Adrenal gland (tissue), 9 donors: ENCODE measurements at regions not wholly inside any gene's neighbourhood (a gene's known extent, or its start where the extent isn't known, plus 50 kb on each side); places are given as distances from the start of the nearest gene placed in this dataset.

Experiments
- DNase-seq, 7 donors: peaks; one replicate each; pipeline ENCODE4 v3.0.0-alpha.2; 2019 to 2020
- H3K27ac ChIP-seq, 5 donors: fragments of 200-600 bp; sonication (generic) in 4 of 5; 1 replicate in 3 of 5; 2 replicates in 2 of 5; pipeline versions ENCODE4 v1.5.1 to v1.8.0; 2016 to 2020; ENCODE audit warnings: mild to moderate bottlenecking in 1 of 5
- H3K27me3 ChIP-seq: fragments of 200-600 bp; 2 replicates; pipeline ENCODE4 v1.8.0; 2021
- H3K36me3 ChIP-seq, 2 donors: fragments of 200-600 bp; replicated peaks in 1 of 2; 1 replicate in 1 of 2; 2 replicates in 1 of 2; pipeline versions ENCODE4 v1.5.1 to v1.8.0; 2018 to 2022
- H3K4me1 ChIP-seq, 2 donors: fragments of 200-600 bp; replicated peaks in 1 of 2; 1 replicate in 1 of 2; 2 replicates in 1 of 2; pipeline versions ENCODE4 v1.5.1 to v1.8.0; 2018 to 2021
- H3K4me3 ChIP-seq, 4 donors: fragments of 200-600 bp; sonication (generic) in 3 of 4; one replicate each; pipeline ENCODE4 v1.5.1; 2016 to 2018
- H3K9me3 ChIP-seq, 3 donors: fragments of 200-600 bp; sonication (generic) in 1 of 3; replicated peaks in 1 of 3; 1 replicate in 2 of 3; 2 replicates in 1 of 3; pipeline versions ENCODE4 v1.5.1 to v1.8.0; 2016 to 2021
- POLR2A ChIP-seq, 2 donors: fragments of 450-650 bp; IDR thresholded peaks; one replicate each; pipeline ENCODE4 v1.6.1; 2017; ENCODE audit warnings: antibody characterized with exemption in 2 of 2, mild to moderate bottlenecking in 2 of 2, moderate library complexity in 1 of 2
- WGBS, 4 donors: extraction: QIAGEN DNeasy Blood & Tissue Kit in 2 of 4; methylation state at CpG; one replicate each; pipeline versions ENCODE4 v1.1.5 to v1.1.7; 2013 to 2017; 5-methylcytosine and 5-hydroxymethylcytosine counted together
- intact Hi-C, 2 donors: fragments of 100-400 bp; cut with DNase I; formaldehyde crosslinking; loops; one replicate each; pipeline versions ENCODE4 v1.14.1 to v1.15.0; 2022 to 2023
- TF ChIP-seq, protein P1 (sequence below), 6 experiments: fragments of 450-650 bp in 4 of 6; fragments of 200-600 bp in 2 of 6; sonication (generic) in 1 of 6; IDR thresholded peaks; 1 replicate in 5 of 6; 2 replicates in 1 of 6; pipeline versions ENCODE4 v1.5.1 to v1.8.0; 2016 to 2021; ENCODE audit warnings: antibody characterized with exemption in 6 of 6, mild to moderate bottlenecking in 2 of 6, moderate library complexity in 1 of 6
- donor health status: healthy with polysubstance abuse.
- donor health status: Bipolar disorder and iron deficiency.
- donor health status: DM: yes; HTN: yes; CAD: no.
- donor health status: DM: no; HTN: no; CAD: no.
- donor health status: DM: no; HTN: no; CAD: no.

DNA sequence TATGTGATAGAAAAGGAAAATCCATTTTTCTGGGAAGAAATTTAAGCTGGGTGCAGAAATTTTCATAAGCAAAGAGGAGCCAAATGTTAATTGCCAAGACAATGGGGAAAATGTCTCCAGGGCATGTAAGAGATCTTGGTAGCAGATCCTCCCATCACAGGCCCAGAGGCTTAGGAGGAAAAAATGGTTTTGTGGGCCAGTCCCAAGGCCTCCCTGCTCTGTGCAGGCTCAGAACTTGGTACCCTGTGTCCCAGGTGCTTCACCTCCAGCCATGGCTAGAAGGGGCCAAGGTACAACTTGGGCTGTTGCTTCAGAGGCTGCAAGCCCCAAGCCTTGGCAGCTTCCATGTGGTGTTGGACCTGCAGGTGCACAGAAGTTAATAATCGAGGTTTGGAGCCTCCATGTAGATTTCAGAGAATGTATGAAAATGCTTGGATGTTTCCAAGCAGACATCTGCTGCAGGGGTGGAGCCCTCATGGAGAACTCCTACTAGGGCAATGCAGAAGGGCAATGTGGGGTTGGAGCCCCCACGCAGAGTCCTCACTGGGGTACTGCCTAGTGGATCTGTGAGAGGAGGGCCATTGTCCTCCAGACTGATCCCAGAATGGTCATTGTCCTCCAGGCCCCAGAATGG lies 77.7 kb upstream of the ATP2B1 start:
- DNase-seq = no peak
- intact Hi-C loops = no loop called here
- TF ChIP-seq POLR2A (IDR thresholded peaks at IDR 0.05) = no peak
- TF ChIP-seq, protein P1, sequence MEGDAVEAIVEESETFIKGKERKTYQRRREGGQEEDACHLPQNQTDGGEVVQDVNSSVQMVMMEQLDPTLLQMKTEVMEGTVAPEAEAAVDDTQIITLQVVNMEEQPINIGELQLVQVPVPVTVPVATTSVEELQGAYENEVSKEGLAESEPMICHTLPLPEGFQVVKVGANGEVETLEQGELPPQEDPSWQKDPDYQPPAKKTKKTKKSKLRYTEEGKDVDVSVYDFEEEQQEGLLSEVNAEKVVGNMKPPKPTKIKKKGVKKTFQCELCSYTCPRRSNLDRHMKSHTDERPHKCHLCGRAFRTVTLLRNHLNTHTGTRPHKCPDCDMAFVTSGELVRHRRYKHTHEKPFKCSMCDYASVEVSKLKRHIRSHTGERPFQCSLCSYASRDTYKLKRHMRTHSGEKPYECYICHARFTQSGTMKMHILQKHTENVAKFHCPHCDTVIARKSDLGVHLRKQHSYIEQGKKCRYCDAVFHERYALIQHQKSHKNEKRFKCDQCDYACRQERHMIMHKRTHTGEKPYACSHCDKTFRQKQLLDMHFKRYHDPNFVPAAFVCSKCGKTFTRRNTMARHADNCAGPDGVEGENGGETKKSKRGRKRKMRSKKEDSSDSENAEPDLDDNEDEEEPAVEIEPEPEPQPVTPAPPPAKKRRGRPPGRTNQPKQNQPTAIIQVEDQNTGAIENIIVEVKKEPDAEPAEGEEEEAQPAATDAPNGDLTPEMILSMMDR (IDR thresholded peaks at IDR 0.05) = no peak
- Histone ChIP-seq H3K9me3 (no peaks in the 10 kb centered on the region), H3K4me1 (no peaks in the 10 kb centered on the region), H3K27me3 (no peaks in the 10 kb centered on the region), H3K36me3 (no peaks in the 10 kb centered on the region), H3K27ac (no peak overlapping the region), H3K4me3 (no peak overlapping the region)
- 73 to 89% (median 79%) methylated on average over 1 to 2 of the region's 2 CpGs; no CpG with 5 or more reads in 1 of the 4 donors for WGBS, 4 donors

DNA sequence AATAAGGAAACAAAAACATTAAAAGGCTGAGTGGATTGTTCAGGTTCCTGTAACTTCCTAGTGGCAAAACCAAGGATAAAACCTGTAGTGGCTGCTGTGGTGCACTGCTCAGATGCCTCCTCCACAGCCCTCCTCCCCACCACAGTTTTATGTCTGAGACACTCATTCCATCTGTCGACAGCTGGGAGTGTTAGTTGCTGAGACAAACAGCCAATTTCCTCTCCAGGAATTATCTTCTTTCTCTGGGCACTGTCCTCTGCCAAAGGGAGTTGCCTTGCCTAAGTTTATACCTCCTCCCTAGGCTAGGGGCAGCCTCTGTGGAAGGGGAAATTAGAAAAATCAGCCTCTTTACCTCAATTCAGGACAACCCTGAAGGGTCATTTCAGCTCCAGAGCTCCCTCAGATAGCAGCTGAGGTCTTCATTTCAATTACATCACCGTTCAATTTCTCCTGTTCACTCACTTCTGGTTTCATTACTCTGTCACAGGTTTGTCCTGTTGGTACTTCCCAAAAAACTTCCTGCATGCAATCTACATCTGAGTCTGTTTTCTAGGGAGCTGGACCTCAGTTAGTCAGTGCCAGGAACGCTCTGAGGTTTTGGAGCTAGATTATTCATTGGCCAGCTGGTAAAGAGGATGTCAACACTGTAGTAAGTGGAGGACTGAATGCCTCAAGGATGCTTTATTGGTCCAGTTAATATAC lies 74.9 kb upstream of the ATP2B1 start:
- Histone ChIP-seq H3K36me3 (no peaks in the 10 kb centered on the region), H3K27me3 (no peaks in the 10 kb centered on the region), H3K27ac (no peak overlapping the region), H3K9me3 (no peaks in the 10 kb centered on the region), H3K4me1 (no peaks in the 10 kb centered on the region), H3K4me3 (no peak overlapping the region)
- no peak for DNase-seq
- intact Hi-C loops = no loop called here
- 45 to 51% (median 49%) methylated on average over 3 of the region's 3 CpGs for WGBS, 4 donors
- TF ChIP-seq POLR2A (IDR thresholded peaks at IDR 0.05) = no peak
- TF ChIP-seq, protein P1 (IDR thresholded peaks at IDR 0.05) = no peak

DNA sequence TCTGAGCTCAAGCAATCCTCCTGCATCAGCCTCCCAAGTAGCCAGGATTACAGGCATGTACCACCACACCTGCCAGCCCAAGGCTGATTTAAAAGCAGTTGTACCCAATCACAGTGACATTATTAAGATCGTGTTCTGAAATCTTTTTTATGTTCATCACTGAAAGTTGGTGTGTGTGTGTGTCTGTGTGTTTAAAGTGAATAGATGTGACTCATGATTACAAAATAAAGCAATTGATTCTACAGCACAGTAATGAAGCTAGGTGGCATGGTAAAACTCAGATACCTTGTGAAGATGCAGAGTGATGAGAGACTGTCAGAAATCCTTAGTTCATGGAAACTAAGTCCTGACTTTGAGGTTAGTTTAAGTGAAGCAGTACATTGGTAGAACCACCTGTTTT lies 74.2 kb upstream of the ATP2B1 start:
- Histone ChIP-seq H3K36me3 (no peaks in the 10 kb centered on the region), H3K4me3 (no peak overlapping the region), H3K27ac (no peak overlapping the region), H3K4me1 (no peaks in the 10 kb centered on the region), H3K27me3 (no peaks in the 10 kb centered on the region), H3K9me3 (no peaks in the 10 kb centered on the region)
- TF ChIP-seq POLR2A (IDR thresholded peaks at IDR 0.05) = no peak
- TF ChIP-seq, protein P1 (IDR thresholded peaks at IDR 0.05) = no peak
- no peak for DNase-seq
- 52 to 73% (median 61%) methylated on average over 1 of the region's 1 CpG for WGBS, 4 donors
- intact Hi-C loops = no loop called here

DNA sequence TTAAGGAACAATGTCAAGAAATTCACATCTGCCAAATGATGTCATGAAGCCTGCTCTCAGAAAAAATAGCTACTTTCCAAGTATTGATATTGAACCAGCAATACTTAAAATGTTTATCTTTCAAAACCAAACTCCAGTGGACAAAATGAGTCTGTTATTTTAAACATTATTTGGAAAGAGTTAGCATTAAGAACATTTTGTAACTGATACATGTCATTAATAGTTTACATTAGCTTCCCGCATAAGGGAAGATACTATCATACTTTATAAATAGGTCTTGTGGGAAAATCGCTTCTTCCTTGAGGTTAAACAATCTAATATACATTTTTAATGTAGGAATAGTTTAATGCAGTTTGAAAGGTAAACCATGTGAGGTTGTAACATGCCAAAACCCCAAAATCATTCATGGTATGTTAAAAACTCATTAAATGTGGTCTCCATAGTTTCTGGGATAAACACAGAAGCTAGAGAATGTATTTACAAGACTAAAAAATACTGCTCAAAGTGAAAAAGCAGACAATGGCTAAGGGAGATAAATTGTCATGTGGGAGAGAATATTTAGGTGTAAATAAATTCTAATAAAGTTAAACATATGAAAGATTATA lies 73.4 kb upstream of the ATP2B1 start:
- TF ChIP-seq, protein P1 (IDR thresholded peaks at IDR 0.05) = no peak
- TF ChIP-seq POLR2A (IDR thresholded peaks at IDR 0.05) = no peak
- Histone ChIP-seq H3K4me1 (no peaks in the 10 kb centered on the region), H3K27me3 (no peaks in the 10 kb centered on the region), H3K27ac (no peak overlapping the region), H3K36me3 (no peaks in the 10 kb centered on the region), H3K4me3 (no peak overlapping the region), H3K9me3 (no peaks in the 10 kb centered on the region)
- WGBS, 4 donors = 76 to 85% (median 77%) methylated on average over 2 of the region's 2 CpGs
- no peak for DNase-seq
- intact Hi-C loops = no loop called here
